Tibial nerve (tissue), 4 donors: ENCODE measurements at regions not wholly inside any gene's neighbourhood (a gene's known extent, or its start where the extent isn't known, plus 50 kb on each side); places are given as distances from the start of the nearest gene placed in this dataset.
"Not testable (repeated sequence)": the region's sequence is repeated elsewhere in the genome, so short reads cannot be mapped to it uniquely, and the experiment has no call there.

Experiments used
- DNase-seq, 2 donors: peaks; one replicate each; pipeline ENCODE4 v3.0.0-alpha.2; 2019; ENCODE audit warnings: low spot score in 2 of 2
- H3K27ac ChIP-seq, 4 donors: fragments of 200-600 bp; sonication (generic) in 3 of 4; one replicate each; pipeline ENCODE4 v1.5.1; 2017 to 2019; ENCODE audit warnings: mild to moderate bottlenecking in 1 of 4
- H3K27me3 ChIP-seq, 2 donors: fragments of 200-600 bp; sonication (generic) in 1 of 2; one replicate each; pipeline versions ENCODE4 v1.5.1 to v1.6.0; 2017 to 2019
- H3K36me3 ChIP-seq, 3 donors: fragments of 200-600 bp; sonication (generic); one replicate each; pipeline ENCODE4 v1.5.1; 2018 to 2019
- H3K4me1 ChIP-seq, 4 donors: fragments of 200-600 bp; sonication (generic) in 3 of 4; one replicate each; pipeline ENCODE4 v1.5.1; 2017 to 2019
- H3K4me3 ChIP-seq, 4 donors: fragments of 200-600 bp; sonication (generic) in 3 of 4; one replicate each; pipeline ENCODE4 v1.5.1; 2017 to 2019; ENCODE audit warnings: mild to moderate bottlenecking in 1 of 4, moderate library complexity in 1 of 4
- H3K9me3 ChIP-seq, 4 donors: fragments of 200-600 bp; sonication (generic) in 3 of 4; one replicate each; pipeline ENCODE4 v1.5.1; 2017 to 2019
- CTCF ChIP-seq, 5 experiments: fragments of 200-600 bp in 3 of 5; fragments of 450-650 bp in 2 of 5; sonication (generic) in 3 of 5; IDR thresholded peaks; one replicate each; pipeline ENCODE4 v1.5.1; 2016 to 2019; ENCODE audit warnings: antibody characterized with exemption in 5 of 5, mild to moderate bottlenecking in 3 of 5, moderate library complexity in 2 of 5
- EP300 ChIP-seq, 2 donors: sonication (generic); formaldehyde crosslinking; IDR thresholded peaks; one replicate each; pipeline ENCODE4 v1.6.1; 2017; ENCODE audit warnings: antibody characterized with exemption in 2 of 2, mild to moderate bottlenecking in 1 of 2
- POLR2A ChIP-seq, 2 donors: fragments of 450-650 bp; IDR thresholded peaks; one replicate each; pipeline ENCODE4 v1.6.1; 2017; ENCODE audit warnings: antibody characterized with exemption in 2 of 2, mild to moderate bottlenecking in 2 of 2, moderate library complexity in 2 of 2
- WGBS, 2 donors: methylation state at CpG; one replicate each; pipeline ENCODE4 v1.1.5; 2018; 5-methylcytosine and 5-hydroxymethylcytosine counted together

- Histone ChIP-seq H3K27ac (no peak overlapping the region), H3K4me3 (no peak overlapping the region), H3K27me3 (no peaks in the 10 kb centered on the region), H3K36me3 (no peaks in the 10 kb centered on the region), H3K9me3 (no peaks in the 10 kb centered on the region), H3K4me1 (no peaks in the 10 kb centered on the region)
- WGBS, 2 donors = 85 to 96% methylated on average over 2 of the region's 2 CpGs
- TF ChIP-seq POLR2A (IDR thresholded peaks at IDR 0.05) (no peak), EP300 (IDR thresholded peaks at IDR 0.05) (no peak), CTCF (IDR thresholded peaks at IDR 0.05) (no peak)
- no peak for DNase-seq
These were observed 509.1 kb upstream of the SPANXN1 start for GRCh38 chrX:144738246-144738645.

GRCh38 chrX:144768540-144768939 lies 478.8 kb upstream of the SPANXN1 start:
- Histone ChIP-seq H3K36me3 (no peaks in the 10 kb centered on the region), H3K4me3 (no peak overlapping the region), H3K27me3 (no peaks in the 10 kb centered on the region), H3K4me1 (no peaks in the 10 kb centered on the region), H3K27ac (no peak overlapping the region), H3K9me3 (no peaks in the 10 kb centered on the region)
- TF ChIP-seq CTCF (IDR thresholded peaks at IDR 0.05) = no peak
- no peak for TF ChIP-seq POLR2A (IDR thresholded peaks at IDR 0.05)
- no peak for TF ChIP-seq EP300 (IDR thresholded peaks at IDR 0.05)
- DNase-seq = no peak

GRCh38 chrX:144783528-144783927 lies 463.8 kb upstream of the SPANXN1 start:
- not testable (repeated sequence) for H3K36me3 ChIP-seq, H3K27me3 ChIP-seq, H3K9me3 ChIP-seq, H3K4me3 ChIP-seq, H3K4me1 ChIP-seq, DNase-seq, H3K27ac ChIP-seq
- 92 to 95% methylated on average over 3 to 10 of the region's 19 CpGs for WGBS, 2 donors

- H3K4me1 ChIP-seq = no peaks in the 10 kb centered on the region
- no peaks in the 10 kb centered on the region for H3K27me3 ChIP-seq
- WGBS, 2 donors = 91 to 96% methylated on average over 2 of the region's 2 CpGs
- no peak overlapping the region for H3K27ac ChIP-seq
- TF ChIP-seq EP300 (IDR thresholded peaks at IDR 0.05) (no peak), POLR2A (IDR thresholded peaks at IDR 0.05) (no peak), CTCF (IDR thresholded peaks at IDR 0.05) (no peak)
- H3K36me3 ChIP-seq = no peaks in the 10 kb centered on the region
- peaks cover 0 to 17% (median 2%) of the 10 kb centered on the region in 4 donors for H3K9me3 ChIP-seq
- no peak overlapping the region for H3K4me3 ChIP-seq
- DNase-seq = no peak
These were observed 457.2 kb upstream of the SPANXN1 start for GRCh38 chrX:144790148-144790547.

- Histone ChIP-seq H3K27me3 (no peaks in the 10 kb centered on the region), H3K27ac (no peak overlapping the region), H3K9me3 (peaks cover 0 to 17% (median 2%) of the 10 kb centered on the region in 4 donors), H3K4me3 (no peak overlapping the region), H3K4me1 (no peaks in the 10 kb centered on the region), H3K36me3 (no peaks in the 10 kb centered on the region)
- DNase-seq = no peak
- TF ChIP-seq CTCF (IDR thresholded peaks at IDR 0.05) = no peak
- no peak for TF ChIP-seq EP300 (IDR thresholded peaks at IDR 0.05)
- no peak for TF ChIP-seq POLR2A (IDR thresholded peaks at IDR 0.05)
- WGBS, 2 donors = 57 to 58% methylated on average over 5 of the region's 5 CpGs
These were observed 456.0 kb upstream of the SPANXN1 start for GRCh38 chrX:144791298-144791697.

- DNase-seq = no peak
- TF ChIP-seq EP300 (IDR thresholded peaks at IDR 0.05) (no peak), POLR2A (IDR thresholded peaks at IDR 0.05) (no peak), CTCF (IDR thresholded peaks at IDR 0.05) (no peak)
- no peaks in the 10 kb centered on the region for H3K36me3 ChIP-seq
- H3K27ac ChIP-seq = no peak overlapping the region
- H3K9me3 ChIP-seq = no peaks in the 10 kb centered on the region
- no peak overlapping the region for H3K4me3 ChIP-seq
- no peaks in the 10 kb centered on the region for H3K27me3 ChIP-seq
- WGBS, 2 donors = 65 to 80% methylated on average over 2 of the region's 2 CpGs
- H3K4me1 ChIP-seq = no peaks in the 10 kb centered on the region
These were observed 448.3 kb upstream of the SPANXN1 start for GRCh38 chrX:144798972-144799371.
